NAMALWA (cell line): ENCODE measurements at regions not wholly inside any gene's neighbourhood (a gene's known extent, or its start where the extent isn't known, plus 50 kb on each side); places are given as distances from the start of the nearest gene placed in this dataset.
A peak's percentile ranks its signal among the peaks of the same experiment; 100 is the strongest.

Experiments used
- DNase-seq: peaks from one replicate; pipeline ENCODE4 v3.0.0-alpha.2; 2015; ENCODE audit warnings: low spot score

- no peak for DNase-seq
Measured at GRCh38 chr18:77573571-77573970, 323.9 kb downstream of the GALR1 start.

GRCh38 chr18:77590943-77591515 is 341.4 kb downstream of the GALR1 start:
- no peak for DNase-seq

- no peak for DNase-seq
Measured at GRCh38 chr18:77597726-77598125, 348.1 kb downstream of the GALR1 start.

GRCh38 chr18:77600674-77601073 is 351.0 kb downstream of the GALR1 start:
- DNase-seq: no peak

GRCh38 chr18:77601567-77601966 is 351.9 kb downstream of the GALR1 start:
- DNase-seq: no peak

GRCh38 chr18:77607087-77607486 is 357.4 kb downstream of the GALR1 start:
- DNase-seq: no peak

GRCh38 chr18:77608807-77609206 is 359.2 kb downstream of the GALR1 start:
- DNase-seq: no peak

- no peak for DNase-seq
Measured at GRCh38 chr18:77617694-77618093, 368.0 kb downstream of the GALR1 start.

- DNase-seq: no peak
Measured at GRCh38 chr18:77619525-77619924, 369.9 kb downstream of the GALR1 start.

GRCh38 chr18:77622009-77622692 is 372.5 kb downstream of the GALR1 start:
- peak; percentile 21 for DNase-seq

- DNase-seq: peak; percentile 34
Measured at GRCh38 chr18:77632758-77633157, 383.1 kb downstream of the GALR1 start.

GRCh38 chr18:77634494-77634893 is 384.8 kb downstream of the GALR1 start:
- DNase-seq: no peak

- no peak for DNase-seq
Measured at GRCh38 chr18:77635451-77635850, 385.8 kb downstream of the GALR1 start.

GRCh38 chr18:77635858-77636257 is 386.2 kb downstream of the GALR1 start:
- DNase-seq: no peak

GRCh38 chr18:77645170-77645872 is 395.7 kb downstream of the GALR1 start:
- no peak for DNase-seq

- DNase-seq: no peak
Measured at GRCh38 chr18:77647472-77647871, 397.8 kb downstream of the GALR1 start.

- no peak for DNase-seq
Measured at GRCh38 chr18:77648411-77648810, 398.8 kb downstream of the GALR1 start.

GRCh38 chr18:77650799-77651385 is 401.2 kb downstream of the GALR1 start:
- peak; percentile 7 for DNase-seq

GRCh38 chr18:77651441-77651840 is 401.8 kb downstream of the GALR1 start:
- DNase-seq: no peak

- no peak for DNase-seq
Measured at GRCh38 chr18:77653792-77654191, 404.1 kb downstream of the GALR1 start.

- no peak for DNase-seq
Measured at GRCh38 chr18:77654302-77654701, 404.7 kb downstream of the GALR1 start.

GRCh38 chr18:77657651-77658298 is 408.1 kb downstream of the GALR1 start:
- DNase-seq: no peak

GRCh38 chr18:77658299-77658662 is 408.6 kb downstream of the GALR1 start:
- DNase-seq: no peak
